ENCODE measurements at regions not wholly inside any gene's neighbourhood (a gene's known extent, or its start where the extent isn't known, plus 50 kb on each side); places are given as distances from the start of the nearest gene placed in this dataset.
A peak's percentile ranks its signal among the peaks of the same experiment; 100 is the strongest.

- no peak for ATAC-seq
- intact Hi-C loops (cut with micrococcal nuclease) = no loop called here
- H3K79me2 ChIP-seq (ENCODE audit: control insufficient read depth, insufficient read depth, low read length) = no peaks in the 10 kb centered on the region
- peaks cover 7 to 34% of the 10 kb centered on the region in 2 experiments for H3K27me3 ChIP-seq (ENCODE audit: control insufficient read depth in 2 of 2, insufficient read depth in 2 of 2, low read length in 2 of 2)
- H3K9me1 ChIP-seq (ENCODE audit: control insufficient read depth, insufficient read depth, low read length) = no peaks in the 10 kb centered on the region
- WGBS (ENCODE audit: insufficient coverage, low coverage, missing lambda C conversion rate) = 3% methylated on average over 5 of the region's 5 CpGs
- no peaks in the 10 kb centered on the region for H3K36me3 ChIP-seq (ENCODE audit: control insufficient read depth, insufficient read depth, low read length)
- no peak overlapping the region for H3K27ac ChIP-seq (ENCODE audit: extremely low read depth, low read depth, low read length)
- no peak overlapping the region for H3K9ac ChIP-seq (ENCODE audit: insufficient read depth in 1 of 2, low read depth in 2 of 2, low read length in 2 of 2)
- no peak overlapping the region for H3K4me2 ChIP-seq (ENCODE audit: insufficient read depth, low read length)
- H3K4me1 ChIP-seq (replicated peaks in 1 of 2; ENCODE audit: control insufficient read depth in 2 of 2, insufficient read depth in 2 of 2, low read length in 2 of 2) = 0 out of 5 replicates have a peak, but pooled peaks cover 0 to 2% of the 10 kb centered on the region in 2 experiments
- POLR2A ChIA-PET = interaction anchor here (0.9 kb wide), 1 partner anchor 18 kb away, joined by 3 read pairs; no protein-coding TSS in a partner anchor
- in situ Hi-C loops (cut with MboI) = no loop called here
- no peak for TF ChIP-seq ZBED1 (IDR thresholded peaks at IDR 0.05)
- TF ChIP-seq RCOR1 (IDR thresholded peaks at IDR 0.05; ENCODE audit: borderline replicate concordance in 1 of 2, low read depth in 2 of 2, low read length in 2 of 2) = no peak
- no peak for TF ChIP-seq ZSCAN32 (CRISPR knock-in tag; IDR thresholded peaks at IDR 0.05)
- peak in 1 of 2 experiments; percentile 39; a peak in 2 of 4 replicates for TF ChIP-seq NRF1 (conservative IDR thresholded peaks at IDR 0.05 in 1 of 2, IDR thresholded peaks at IDR 0.05 in 1 of 2)
- BruUV-seq (replicated peaks) = no TSS peak
- DNase-seq (ENCODE audit: extremely low read depth in 1 of 4, low spot score in 3 of 4) = no peak
- H3K4me3 ChIP-seq = no peak overlapping the region
- CTCF ChIA-PET (ENCODE audit: low intra/inter-chr PET ratio) = interaction anchor here (0.5 kb wide), 1 partner anchor 1859 kb away, joined by 3 read pairs; no protein-coding TSS in a partner anchor
- no peaks in the 10 kb centered on the region for H3K9me3 ChIP-seq (replicated peaks; ENCODE audit: control insufficient read depth, insufficient read depth, low read depth, low read length)
- no peaks in the 10 kb centered on the region; the same call in 1 of the 2 replicates for H4K20me1 ChIP-seq (replicated peaks; ENCODE audit: control insufficient read depth, insufficient read depth, low read length)
- FAIRE-seq = no peak
- H2AFZ ChIP-seq (ENCODE audit: low read depth, low read length) = no peak overlapping the region
Measured at GRCh38 chr7:36076074-36076473, 77.0 kb upstream of the EEPD1 start.

DNA sequence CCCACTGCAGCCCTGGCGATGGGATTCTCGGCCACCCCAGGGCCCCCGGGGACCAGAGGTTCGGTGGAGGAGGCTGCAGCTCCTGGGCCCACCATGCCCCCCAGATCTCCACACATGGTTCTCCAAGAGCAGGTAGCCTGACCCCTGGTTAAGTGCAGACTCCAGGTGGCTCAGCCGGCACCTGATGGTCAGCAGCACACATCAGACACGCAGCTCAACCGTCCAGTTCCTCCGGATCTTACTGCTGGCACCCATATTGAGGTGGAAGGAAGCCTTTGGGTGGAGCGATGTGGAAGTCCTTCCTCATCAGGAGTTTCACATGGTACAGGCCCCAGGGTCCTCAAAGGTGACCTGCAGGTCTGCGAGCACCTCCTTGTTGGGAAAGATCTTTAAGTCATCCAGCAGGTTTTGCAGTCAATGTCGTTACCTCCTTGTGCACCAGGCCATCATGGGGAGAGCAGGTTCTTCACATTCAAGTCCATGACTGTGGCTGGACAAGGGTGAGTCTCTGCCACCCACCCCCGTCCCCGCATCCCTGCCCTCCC lies 74.2 kb upstream of the EEPD1 start:
- Histone ChIP-seq H4K20me1 (replicated peaks; ENCODE audit: control insufficient read depth, insufficient read depth, low read length) (no peaks in the 10 kb centered on the region; the same call in 1 of the 2 replicates), H3K4me3 (no peak overlapping the region), H3K36me3 (ENCODE audit: control insufficient read depth, insufficient read depth, low read length) (no peaks in the 10 kb centered on the region), H3K4me1 (replicated peaks in 1 of 2; ENCODE audit: control insufficient read depth in 2 of 2, insufficient read depth in 2 of 2, low read length in 2 of 2) (0 out of 5 replicates have a peak, but pooled peaks cover 0 to 2% of the 10 kb centered on the region in 2 experiments), H3K9me3 (replicated peaks; ENCODE audit: control insufficient read depth, insufficient read depth, low read depth, low read length) (no peaks in the 10 kb centered on the region), H3K27ac (ENCODE audit: extremely low read depth, low read depth, low read length) (no peak overlapping the region), H3K4me2 (ENCODE audit: insufficient read depth, low read length) (no peak overlapping the region), H3K79me2 (ENCODE audit: control insufficient read depth, insufficient read depth, low read length) (no peaks in the 10 kb centered on the region), H3K9me1 (ENCODE audit: control insufficient read depth, insufficient read depth, low read length) (no peaks in the 10 kb centered on the region), H3K27me3 (ENCODE audit: control insufficient read depth in 2 of 2, insufficient read depth in 2 of 2, low read length in 2 of 2) (peaks cover 17 to 58% of the 10 kb centered on the region in 2 experiments), H2AFZ (ENCODE audit: low read depth, low read length) (no peak overlapping the region), H3K9ac (ENCODE audit: insufficient read depth in 1 of 2, low read depth in 2 of 2, low read length in 2 of 2) (no peak overlapping the region)
- in situ Hi-C loops (cut with MboI) (no loop called here), intact Hi-C loops (cut with micrococcal nuclease) (no loop called here)
- CTCF ChIA-PET (ENCODE audit: low intra/inter-chr PET ratio) = no interaction called here
- WGBS (ENCODE audit: insufficient coverage, low coverage, missing lambda C conversion rate) = 2% methylated on average over 12 of the region's 13 CpGs
- ATAC-seq = no peak
- FAIRE-seq = no peak
- no peak for DNase-seq (ENCODE audit: extremely low read depth in 1 of 4, low spot score in 3 of 4)
- BruUV-seq (replicated peaks) = no TSS peak
- POLR2A ChIA-PET = interaction anchor here (0.7 kb wide), 1 partner anchor 33 kb away, joined by 5 read pairs; no protein-coding TSS in a partner anchor
- TF ChIP-seq, protein P1, sequence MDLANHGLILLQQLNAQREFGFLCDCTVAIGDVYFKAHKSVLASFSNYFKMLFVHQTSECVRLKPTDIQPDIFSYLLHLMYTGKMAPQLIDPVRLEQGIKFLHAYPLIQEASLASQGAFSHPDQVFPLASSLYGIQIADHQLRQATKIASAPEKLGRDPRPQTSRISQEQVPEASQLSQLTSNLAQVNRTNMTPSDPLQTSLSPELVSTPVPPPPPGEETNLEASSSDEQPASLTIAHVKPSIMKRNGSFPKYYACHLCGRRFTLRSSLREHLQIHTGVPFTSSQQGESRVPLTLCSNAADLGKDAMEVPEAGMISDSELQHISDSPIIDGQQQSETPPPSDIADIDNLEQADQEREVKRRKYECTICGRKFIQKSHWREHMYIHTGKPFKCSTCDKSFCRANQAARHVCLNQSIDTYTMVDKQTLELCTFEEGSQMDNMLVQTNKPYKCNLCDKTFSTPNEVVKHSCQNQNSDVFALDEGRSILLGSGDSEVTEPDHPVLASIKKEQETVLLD (IDR thresholded peaks at IDR 0.05) = no peak
- TF ChIP-seq NCOA1 (IDR thresholded peaks at IDR 0.05; ENCODE audit: low read depth) (no peak), SAFB2 (IDR thresholded peaks at IDR 0.05; ENCODE audit: borderline replicate concordance, low read depth, low read length, severe bottlenecking) (no peak), FOS (IDR thresholded peaks at IDR 0.05; ENCODE audit: extremely low read depth, insufficient read length) (no peak)
